H1 (cell line): ENCODE measurements at regions not wholly inside any gene's neighbourhood (a gene's known extent, or its start where the extent isn't known, plus 50 kb on each side); places are given as distances from the start of the nearest gene placed in this dataset.

ENCODE experiments used
- CTCF ChIA-PET: fragments of 300-600 bp; sonication (Branson Sonifier 250); formaldehyde crosslinking; loops from one replicate; lab custom pipeline; 2021; ENCODE audit not compliant: partially characterized antibody; lab: Charles Lee
- POLR2A ChIA-PET: fragments of 300-600 bp; sonication (Branson Sonifier 250); formaldehyde crosslinking; loops from one replicate; lab custom pipeline; 2021; ENCODE audit warnings: inconsistent platforms; ENCODE audit not compliant: partially characterized antibody; lab: Charles Lee
- DNase-seq, 2 experiments: peaks; one replicate each; pipeline versions ENCODE4 v3.0.0 to v3.0.0-alpha.2; 2010 to 2022; ENCODE audit warnings: low spot score in 2 of 2, low read depth in 1 of 2, mixed read lengths in 1 of 2
- FAIRE-seq: peaks from 2 replicates; lab custom pipeline; 2011; peaks lifted over from hg19 to GRCh38; lab: Jason Lieb, UNC
- H2AFZ ChIP-seq: 2 replicates; pipeline ENCODE4 v1.8.1; 2012; ENCODE audit warnings: low read length, inconsistent platforms
- H2AK5ac ChIP-seq: 2 replicates; pipeline ENCODE4 v1.6.1; 2013; ENCODE audit warnings: low read depth, low read length
- H2BK120ac ChIP-seq: replicated peaks from 2 replicates; pipeline ENCODE3; 2013; ENCODE audit warnings: low read depth, low read length, inconsistent platforms
- H2BK12ac ChIP-seq: 2 replicates; pipeline ENCODE4 v1.6.1; 2013; ENCODE audit warnings: low read depth, low read length
- H2BK15ac ChIP-seq: 2 replicates; pipeline ENCODE4 v1.6.1; 2013; ENCODE audit warnings: low read length
- H2BK20ac ChIP-seq: 2 replicates; pipeline ENCODE4 v1.6.1; 2013; ENCODE audit warnings: low read length
- H2BK5ac ChIP-seq: 2 replicates; pipeline ENCODE4 v1.6.1; 2013; ENCODE audit warnings: low read depth, low read length
- H3K14ac ChIP-seq: 2 replicates; pipeline ENCODE4 v1.6.1; 2013; ENCODE audit warnings: inconsistent platforms; ENCODE audit not compliant: insufficient read length
- H3K18ac ChIP-seq: 2 replicates; pipeline ENCODE4 v1.6.1; 2013; ENCODE audit warnings: low read length; ENCODE audit errors: extremely low read depth
- H3K23ac ChIP-seq: 2 replicates; pipeline ENCODE4 v1.6.1; 2013; ENCODE audit warnings: inconsistent platforms; ENCODE audit not compliant: insufficient read length
- H3K23me2 ChIP-seq: 2 replicates; pipeline ENCODE4 v1.6.1; 2013; ENCODE audit warnings: low read depth, low read length
- H3K27ac ChIP-seq: 2 replicates; pipeline ENCODE4 v1.6.1; 2011; ENCODE audit warnings: low read depth, low read length, inconsistent platforms
- H3K27me3 ChIP-seq, 4 experiments: replicated peaks in 1 of 4; 1 replicate in 1 of 4; 2 replicates in 3 of 4; pipeline versions ENCODE4 v1.6.1 to v1.8.1; 2011 to 2013; ENCODE audit warnings: low read length in 3 of 4, mild to moderate bottlenecking in 3 of 4, inconsistent platforms in 2 of 4, mixed read lengths in 2 of 4, moderate library complexity in 1 of 4; ENCODE audit not compliant: control insufficient read depth in 3 of 4, insufficient read depth in 3 of 4; ENCODE audit errors: extremely low read depth in 1 of 4
- H3K36me3 ChIP-seq, 4 experiments: 2 replicates each; pipeline versions ENCODE4 v1.6.1 to v1.8.1; 2011 to 2013; ENCODE audit warnings: mild to moderate bottlenecking in 4 of 4, low read length in 3 of 4, moderate library complexity in 2 of 4, control low read depth in 1 of 4, inconsistent platforms in 1 of 4; ENCODE audit not compliant: insufficient read depth in 4 of 4, control insufficient read depth in 2 of 4
- H3K4ac ChIP-seq: replicated peaks from 2 replicates; pipeline ENCODE3; 2013; ENCODE audit warnings: low read length, low read depth, mixed read lengths, inconsistent platforms; ENCODE audit not compliant: insufficient read length
- H3K4me1 ChIP-seq, 4 experiments: replicated peaks in 1 of 4; 1 replicate in 1 of 4; 2 replicates in 3 of 4; pipeline versions ENCODE4 v1.6.1 to v1.8.1; 2011 to 2013; ENCODE audit warnings: low read length in 3 of 4, inconsistent platforms in 2 of 4, mixed read lengths in 1 of 4; ENCODE audit not compliant: insufficient read depth in 4 of 4, control insufficient read depth in 3 of 4
- H3K4me2 ChIP-seq, 2 experiments: 2 replicates each; pipeline versions ENCODE4 v1.6.1 to v1.8.1; 2011 to 2013; ENCODE audit warnings: low read depth in 2 of 2, low read length in 2 of 2, control low read depth in 1 of 2, inconsistent platforms in 1 of 2, mild to moderate bottlenecking in 1 of 2; ENCODE audit not compliant: insufficient read depth in 1 of 2
- H3K4me3 ChIP-seq, 4 experiments: fragments of 200-600, 300-600 bp in 1 of 4; sonication (generic), shearing (Covaris generic), sonication (Bioruptor Twin) in 1 of 4; 2 replicates each; pipeline versions ENCODE4 v1.5.1 to v1.8.1; 2011 to 2016; ENCODE audit warnings: low read length in 4 of 4, low read depth in 3 of 4, control low read depth in 2 of 4, inconsistent platforms in 2 of 4, mild to moderate bottlenecking in 2 of 4, mixed read lengths in 1 of 4, moderate library complexity in 1 of 4; ENCODE audit not compliant: insufficient read depth in 2 of 4; ENCODE audit errors: extremely low read depth in 1 of 4
- H3K56ac ChIP-seq: replicated peaks from 2 replicates; pipeline ENCODE3; 2013; ENCODE audit warnings: low read depth, mild to moderate bottlenecking, mixed read lengths, low read length, inconsistent platforms; ENCODE audit not compliant: insufficient read length
- H3K79me1 ChIP-seq: 2 replicates; pipeline ENCODE4 v1.6.1; 2013; ENCODE audit warnings: low read depth, low read length, control low read depth
- H3K79me2 ChIP-seq, 2 experiments: 2 replicates each; pipeline versions ENCODE4 v1.6.1 to v1.8.1; 2012 to 2013; ENCODE audit warnings: low read length in 2 of 2, mild to moderate bottlenecking in 2 of 2, inconsistent platforms in 1 of 2; ENCODE audit not compliant: insufficient read depth in 2 of 2, control insufficient read depth in 1 of 2
- H3K9ac ChIP-seq, 4 experiments: replicated peaks in 1 of 4; 1 replicate in 1 of 4; 2 replicates in 3 of 4; pipeline versions ENCODE4 v1.6.1 to v1.8.1; 2011 to 2013; ENCODE audit warnings: low read depth in 3 of 4, low read length in 3 of 4, control low read depth in 2 of 4, mild to moderate bottlenecking in 2 of 4, moderate library complexity in 2 of 4, inconsistent platforms in 1 of 4; ENCODE audit errors: extremely low read depth in 1 of 4
- H3K9me3 ChIP-seq, 2 experiments: 2 replicates each; pipeline versions ENCODE4 v1.6.1 to v1.8.1; 2012 to 2013; ENCODE audit warnings: mild to moderate bottlenecking in 2 of 2, moderate library complexity in 2 of 2, control low read depth in 1 of 2, inconsistent platforms in 1 of 2, low read depth in 1 of 2, low read length in 1 of 2, mixed read lengths in 1 of 2; ENCODE audit not compliant: insufficient read depth in 2 of 2
- H4K20me1 ChIP-seq, 2 experiments: replicated peaks in 1 of 2; 2 replicates each; pipeline versions ENCODE3 to v1.8.1; 2011 to 2013; ENCODE audit warnings: inconsistent platforms in 2 of 2, low read length in 2 of 2, mild to moderate bottlenecking in 1 of 2; ENCODE audit not compliant: insufficient read depth in 2 of 2, control insufficient read depth in 1 of 2
- H4K5ac ChIP-seq: 2 replicates; pipeline ENCODE4 v1.6.1; 2013; ENCODE audit warnings: low read length, low read depth, mixed read lengths, inconsistent platforms; ENCODE audit not compliant: insufficient read length
- H4K8ac ChIP-seq: 2 replicates; pipeline ENCODE4 v1.8.0; 2013; ENCODE audit warnings: mild to moderate bottlenecking, moderate library complexity, low read length, inconsistent platforms; ENCODE audit not compliant: insufficient read depth; ENCODE audit errors: extremely low read depth
- H4K91ac ChIP-seq: replicated peaks from 2 replicates; pipeline ENCODE3; 2013; ENCODE audit warnings: low read length, mixed read lengths, inconsistent platforms; ENCODE audit not compliant: insufficient read length
- CTBP2 ChIP-seq: IDR thresholded peaks from 2 replicates; pipeline ENCODE4 v1.7.0; 2011; ENCODE audit warnings: borderline replicate concordance, mild to moderate bottlenecking, moderate library complexity, mixed read lengths, low read length; ENCODE audit not compliant: insufficient read depth, insufficient read length
- EZH2 ChIP-seq: fragments of 200-600 bp; sonication (generic); IDR thresholded peaks from 2 replicates; pipeline ENCODE4 v1.7.1; 2012; ENCODE audit warnings: low read depth, mild to moderate bottlenecking, moderate library complexity, low read length, inconsistent platforms; ENCODE audit not compliant: severe bottlenecking
- FOSL1 ChIP-seq: IDR thresholded peaks from 2 replicates; pipeline ENCODE4 v1.6.1; 2011; ENCODE audit warnings: mild to moderate bottlenecking, low read depth, low read length, moderate library complexity; ENCODE audit not compliant: insufficient read depth
- HDAC2 ChIP-seq, 2 experiments: fragments of 300-600 bp in 1 of 2; sonication (generic) in 1 of 2; IDR thresholded peaks; 2 replicates each; pipeline ENCODE4 v1.6.1; 2011 to 2012; ENCODE audit warnings: low read depth in 2 of 2, low read length in 2 of 2, mild to moderate bottlenecking in 2 of 2, moderate library complexity in 2 of 2, borderline replicate concordance in 1 of 2, inconsistent platforms in 1 of 2
- MAFK ChIP-seq: IDR thresholded peaks from 2 replicates; pipeline ENCODE4 v1.6.1; 2012; ENCODE audit warnings: low read depth, mild to moderate bottlenecking, improper control_type of control experiment, low read length
- NANOG ChIP-seq: IDR thresholded peaks from 2 replicates; pipeline ENCODE4 v1.6.1; 2011; ENCODE audit warnings: low read length, low read depth, mild to moderate bottlenecking, inconsistent platforms; ENCODE audit not compliant: insufficient read depth, poor library complexity, severe bottlenecking
- POU5F1 ChIP-seq: IDR thresholded peaks from 2 replicates; pipeline ENCODE4 v1.6.1; 2011; ENCODE audit warnings: low read depth, mild to moderate bottlenecking, low read length, moderate library complexity
- RNF2 ChIP-seq: fragments of 200-900, 300-1000 bp; sonication (generic); IDR thresholded peaks from 2 replicates; pipeline ENCODE4 v1.7.1; 2016; ENCODE audit warnings: borderline replicate concordance, low read depth, mild to moderate bottlenecking, antibody characterized with exemption, low read length; ENCODE audit not compliant: poor library complexity, severe bottlenecking; ENCODE audit errors: missing control alignments
- TBP ChIP-seq: IDR thresholded peaks from 2 replicates; pipeline ENCODE4 v1.6.1; 2011; ENCODE audit warnings: low read depth, low read length, improper control_type of control experiment
- whole genome bisulfite sequencing, 2 experiments: shearing (Covaris generic) in 1 of 2; methylation state at CpG; one replicate each; pipeline versions ENCODE4 v1.1.6 to v1.1.7; 2013 to 2015; ENCODE audit warnings: low lambda C conversion rate in 2 of 2, mixed read lengths in 2 of 2, inconsistent platforms in 1 of 2, low coverage in 1 of 2, missing lambda C conversion rate in 1 of 2; ENCODE audit not compliant: insufficient replicate concordance in 2 of 2, insufficient coverage in 1 of 2, insufficient read length in 1 of 2; ENCODE audit errors: extremely low coverage in 1 of 2, missing lambda C conversion rate in 1 of 2; 5-methylcytosine and 5-hydroxymethylcytosine counted together

- CTCF ChIA-PET: no interaction called here
- Histone ChIP-seq H4K20me1 (no peaks in the 10 kb centered on the region), H3K4me1 (no peaks in the 10 kb centered on the region), H2AK5ac (no peak overlapping the region), H2BK5ac (no peak overlapping the region)
- 90% methylated on average over 1 of the region's 1 CpG; no CpG with 5 or more reads in 1 of the 2 experiments for WGBS, 2 experiments
- FAIRE-seq: no peak
- TF ChIP-seq NANOG (no peak), RNF2 (no peak), MAFK (no peak), FOSL1 (no peak), CTBP2 (no peak), TBP (no peak), POU5F1 (no peak), EZH2 (no peak), HDAC2 (IDR thresholded peaks at IDR 0.05; ENCODE audit: borderline replicate concordance in 1 of 2, low read depth in 2 of 2, low read length in 2 of 2) (no peak)
- TF ChIP-seq, all 59 proteins: peak for 0
- no peak for DNase-seq
- no peaks in the 10 kb centered on the region for H3K27me3 ChIP-seq
- H4K8ac ChIP-seq: no peak overlapping the region
- no peaks in the 10 kb centered on the region for H3K23me2 ChIP-seq
- no peak overlapping the region for H3K27ac ChIP-seq
- no peak overlapping the region for H3K4me2 ChIP-seq
- no peak overlapping the region for H3K18ac ChIP-seq
- H2AFZ ChIP-seq: no peak overlapping the region
- H3K4me3 ChIP-seq: no peak overlapping the region
- H3K9me3 ChIP-seq: no peaks in the 10 kb centered on the region
- no peaks in the 10 kb centered on the region for H3K36me3 ChIP-seq
- no peaks in the 10 kb centered on the region for H3K79me1 ChIP-seq
- no peak overlapping the region for H2BK120ac ChIP-seq
- H2BK12ac ChIP-seq: no peak overlapping the region
- no peaks in the 10 kb centered on the region for H3K79me2 ChIP-seq
- no peak overlapping the region for H3K4ac ChIP-seq
- no peak overlapping the region for H3K14ac ChIP-seq
- H3K9ac ChIP-seq: no peak overlapping the region
- POLR2A ChIA-PET: no interaction called here
- no peak overlapping the region for H4K5ac ChIP-seq
- no peak overlapping the region for H3K56ac ChIP-seq
- H4K91ac ChIP-seq: no peak overlapping the region
- H3K23ac ChIP-seq: no peak overlapping the region
- no peak overlapping the region for H2BK15ac ChIP-seq
- no peak overlapping the region for H2BK20ac ChIP-seq
Observed at GRCh38 chr16:62391134-62391533, 354.9 kb upstream of the CDH8 start.
